Pancreas (tissue), 10 donors: ENCODE measurements at regions not wholly inside any gene's neighbourhood (a gene's known extent, or its start where the extent isn't known, plus 50 kb on each side); places are given as distances from the start of the nearest gene placed in this dataset.

Experiments
- ATAC-seq, 4 donors: fragments of 200-7000 bp; cut with Tn5 transposase; one replicate each; pipeline versions ENCODE4 v1.8.0 to v1.9.1; 2020; ENCODE audit warnings: mild to moderate bottlenecking in 4 of 4, moderate library complexity in 4 of 4
- DNase-seq, 6 donors: peaks; one replicate each; pipeline ENCODE4 v3.0.0-alpha.2; 2020
- FAIRE-seq: peaks from 2 replicates; lab custom pipeline; 2012; peaks lifted over from hg19 to GRCh38; lab: Jason Lieb, UNC
- H3K27ac ChIP-seq, 4 donors: fragments of 200-600 bp; sonication (generic); 1 replicate in 3 of 4; 2 replicates in 1 of 4; pipeline versions ENCODE4 v1.5.0 to v1.8.0; 2020
- H3K27me3 ChIP-seq, 4 donors: fragments of 200-600 bp; one replicate each; pipeline ENCODE4 v1.8.0; 2021
- H3K36me3 ChIP-seq, 3 donors: fragments of 200-600 bp; sonication (generic) in 1 of 3; one replicate each; pipeline versions ENCODE4 v1.5.0 to v1.8.0; 2020 to 2021
- H3K4me1 ChIP-seq, 3 donors: fragments of 200-600 bp; one replicate each; pipeline ENCODE4 v1.8.0; 2021
- H3K4me3 ChIP-seq, 4 donors: fragments of 200-600 bp; sonication (generic) in 2 of 4; one replicate each; pipeline versions ENCODE4 v1.5.0 to v1.8.0; 2020 to 2021
- H3K9me3 ChIP-seq, 4 donors: fragments of 200-600 bp; one replicate each; pipeline ENCODE4 v1.8.0; 2021
- CTCF ChIP-seq, 4 donors: fragments of 200-600 bp; sonication (generic) in 3 of 4; IDR thresholded peaks; one replicate each; pipeline versions ENCODE4 v1.5.0 to v1.8.0; 2021; ENCODE audit warnings: antibody characterized with exemption in 4 of 4
- WGBS, 2 donors: extraction: QIAGEN DNeasy Blood & Tissue Kit; methylation state at CpG; one replicate each; pipeline ENCODE4 v1.1.7; 2013; 5-methylcytosine and 5-hydroxymethylcytosine counted together
- intact Hi-C, 3 donors: fragments of 100-400 bp; cut with DNase I; formaldehyde crosslinking; loops; one replicate each; pipeline versions ENCODE4 v1.11.1 to v1.14.2; 2022
- donor health status: healthy with polysubstance abuse.
- donor health status: DM: no; HTN: no; CAD: no; lungs with moderate emphysema.
- donor health status: DM: no; HTN: no; CAD: no.
- donor health status: control.
- donor health status: control.
- donor health status: Bipolar disorder and iron deficiency.
- donor health status: DM: yes; HTN: yes; CAD: no.
- donor health status: DM: no; HTN: no; CAD: no.
- donor health status: DM: no; HTN: no; CAD: no.
- donor health status: DM: yes; HTN: yes; CAD: no.

- ATAC-seq (no peak), DNase-seq (no peak), FAIRE-seq (no peak)
- no peak overlapping the region for H3K27ac ChIP-seq
- H3K4me1 ChIP-seq, result no peaks in the 10 kb centered on the region
- H3K36me3 ChIP-seq, result no peaks in the 10 kb centered on the region
- H3K9me3 ChIP-seq, result no peaks in the 10 kb centered on the region
- intact Hi-C loops, result loop anchor here in 1 of 3 donors (5.0 kb wide), 1 partner anchor 381 kb away; no protein-coding TSS in a partner anchor
- no peak for TF ChIP-seq CTCF (IDR thresholded peaks at IDR 0.05)
- no peak overlapping the region for H3K4me3 ChIP-seq
- no peaks in the 10 kb centered on the region for H3K27me3 ChIP-seq
- WGBS, 2 donors, result 75 to 88% methylated on average over 1 of the region's 1 CpG
These were observed 162.8 kb downstream of the FASLG start for GRCh38 chr1:172821609-172822274.

- TF ChIP-seq CTCF (IDR thresholded peaks at IDR 0.05), result no peak
- intact Hi-C loops, result loop anchor here in 1 of 3 donors (5.0 kb wide), 1 partner anchor 379 kb away; no protein-coding TSS in a partner anchor
- WGBS, 2 donors, result 69 to 74% methylated on average over 1 of the region's 1 CpG
These were observed 164.0 kb downstream of the FASLG start for GRCh38 chr1:172822886-172823285.

GRCh38 chr1:172823534-172823933 is 164.6 kb downstream of the FASLG start:
- Histone ChIP-seq H3K27ac (no peak overlapping the region), H3K4me1 (no peaks in the 10 kb centered on the region), H3K36me3 (no peaks in the 10 kb centered on the region), H3K9me3 (no peaks in the 10 kb centered on the region), H3K4me3 (no peak overlapping the region), H3K27me3 (no peaks in the 10 kb centered on the region)
- no peak for FAIRE-seq
- TF ChIP-seq CTCF (IDR thresholded peaks at IDR 0.05), result no peak
- ATAC-seq, result no peak
- intact Hi-C loops, result loop anchor here in 1 of 3 donors (5.0 kb wide), 1 partner anchor 379 kb away; no protein-coding TSS in a partner anchor
- DNase-seq, result no peak

More at GRCh38 chr1:172822886-172823285, 164.0 kb downstream of the FASLG start:
- no peak overlapping the region for H3K27ac ChIP-seq
- no peaks in the 10 kb centered on the region for H3K4me1 ChIP-seq
- no peaks in the 10 kb centered on the region for H3K36me3 ChIP-seq
- DNase-seq (no peak), ATAC-seq (no peak), FAIRE-seq (no peak)
- no peaks in the 10 kb centered on the region for H3K27me3 ChIP-seq
- H3K4me3 ChIP-seq, result no peak overlapping the region
- H3K9me3 ChIP-seq, result no peaks in the 10 kb centered on the region

- H3K9me3 ChIP-seq, result no peaks in the 10 kb centered on the region
- DNase-seq (no peak), FAIRE-seq (no peak), ATAC-seq (no peak)
- H3K36me3 ChIP-seq, result no peaks in the 10 kb centered on the region
- no peaks in the 10 kb centered on the region for H3K4me1 ChIP-seq
- H3K27me3 ChIP-seq, result no peaks in the 10 kb centered on the region
- TF ChIP-seq CTCF (IDR thresholded peaks at IDR 0.05), result no peak
- 63 to 67% methylated on average over 3 of the region's 3 CpGs for WGBS, 2 donors
- H3K4me3 ChIP-seq, result no peak overlapping the region
- H3K27ac ChIP-seq, result no peak overlapping the region
- intact Hi-C loops, result loop anchor here in 1 of 3 donors (5.0 kb wide), 1 partner anchor 378 kb away; no protein-coding TSS in a partner anchor
These were observed 165.3 kb downstream of the FASLG start for GRCh38 chr1:172824209-172824608.

- Histone ChIP-seq H3K36me3 (no peaks in the 10 kb centered on the region), H3K4me1 (no peaks in the 10 kb centered on the region), H3K27me3 (no peaks in the 10 kb centered on the region), H3K27ac (no peak overlapping the region), H3K9me3 (no peaks in the 10 kb centered on the region), H3K4me3 (no peak overlapping the region)
- intact Hi-C loops, result no loop called here
- FAIRE-seq (peak; percentile 71), ATAC-seq (peak; percentile 64 to 93 (median 92)), DNase-seq (peak in 1 of 6 donors; percentile 13)
- peak in 2 of 4 donors; percentile 52 to 54 for TF ChIP-seq CTCF (IDR thresholded peaks at IDR 0.05)
- 31 to 43% methylated on average over 10 of the region's 10 CpGs for WGBS, 2 donors
These were observed 167.3 kb downstream of the FASLG start for GRCh38 chr1:172826096-172826741.
